ENCODE measurements at regions not wholly inside any gene's neighbourhood (a gene's known extent, or its start where the extent isn't known, plus 50 kb on each side); places are given as distances from the start of the nearest gene placed in this dataset.

DNA sequence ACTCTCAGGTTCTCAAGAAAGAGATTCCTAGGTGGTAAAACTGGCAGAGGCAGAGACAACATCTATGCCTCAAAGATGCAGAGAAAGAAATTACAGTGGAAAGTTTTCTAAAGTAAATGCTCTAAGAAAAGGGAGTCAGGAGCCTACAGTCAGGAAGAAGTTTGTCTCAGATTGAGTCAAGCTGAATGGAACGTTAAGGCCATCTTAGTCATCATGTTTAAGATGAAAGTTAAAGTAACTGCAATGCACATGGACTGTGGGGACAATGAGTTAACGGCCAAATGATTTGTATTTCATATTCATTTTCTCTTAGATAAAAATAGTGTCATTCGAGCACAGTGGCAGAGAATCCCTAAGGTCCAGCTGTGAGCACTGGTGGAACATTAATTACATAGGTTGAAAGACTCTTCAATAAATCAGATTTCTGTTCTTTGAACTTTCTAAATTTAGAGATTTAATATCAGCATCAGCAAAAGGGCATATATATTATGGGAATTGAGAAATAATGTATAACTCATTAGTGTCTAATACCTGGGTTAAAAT is 384.6 kb downstream of the DTHD1 start:
- H3K27ac ChIP-seq, result no peak overlapping the region
- no peak for DNase-seq (ENCODE audit: low spot score)
- TF ChIP-seq, protein P1, sequence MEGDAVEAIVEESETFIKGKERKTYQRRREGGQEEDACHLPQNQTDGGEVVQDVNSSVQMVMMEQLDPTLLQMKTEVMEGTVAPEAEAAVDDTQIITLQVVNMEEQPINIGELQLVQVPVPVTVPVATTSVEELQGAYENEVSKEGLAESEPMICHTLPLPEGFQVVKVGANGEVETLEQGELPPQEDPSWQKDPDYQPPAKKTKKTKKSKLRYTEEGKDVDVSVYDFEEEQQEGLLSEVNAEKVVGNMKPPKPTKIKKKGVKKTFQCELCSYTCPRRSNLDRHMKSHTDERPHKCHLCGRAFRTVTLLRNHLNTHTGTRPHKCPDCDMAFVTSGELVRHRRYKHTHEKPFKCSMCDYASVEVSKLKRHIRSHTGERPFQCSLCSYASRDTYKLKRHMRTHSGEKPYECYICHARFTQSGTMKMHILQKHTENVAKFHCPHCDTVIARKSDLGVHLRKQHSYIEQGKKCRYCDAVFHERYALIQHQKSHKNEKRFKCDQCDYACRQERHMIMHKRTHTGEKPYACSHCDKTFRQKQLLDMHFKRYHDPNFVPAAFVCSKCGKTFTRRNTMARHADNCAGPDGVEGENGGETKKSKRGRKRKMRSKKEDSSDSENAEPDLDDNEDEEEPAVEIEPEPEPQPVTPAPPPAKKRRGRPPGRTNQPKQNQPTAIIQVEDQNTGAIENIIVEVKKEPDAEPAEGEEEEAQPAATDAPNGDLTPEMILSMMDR (conservative IDR thresholded peaks at IDR 0.05; ENCODE audit: low read depth), result no peak
- ChIA-PET POLR2A (ENCODE audit: low non-redundant PET) (no interaction called here), CTCF (no interaction called here)

DNA sequence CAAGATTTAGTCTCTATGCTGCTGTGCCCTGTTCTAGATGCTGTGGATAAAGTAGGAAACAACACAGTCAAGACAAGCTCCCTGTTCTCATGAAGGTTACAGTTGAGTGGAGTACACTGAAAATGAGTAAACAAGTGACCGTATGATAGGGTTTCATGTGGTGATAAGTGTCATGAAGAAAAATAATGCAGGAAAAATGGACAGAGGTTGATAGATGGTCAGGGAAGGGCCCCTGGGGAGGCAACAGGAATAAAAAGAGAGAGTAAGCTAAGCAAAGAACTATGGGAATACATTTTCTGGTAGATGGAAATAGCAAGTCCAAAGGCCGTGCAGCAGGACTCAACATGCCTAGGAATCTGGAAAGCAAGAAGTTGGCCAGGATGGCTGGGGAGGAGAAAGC is 394.0 kb downstream of the DTHD1 start:
- no peak overlapping the region for H3K27ac ChIP-seq
- CTCF ChIA-PET, result no interaction called here
- DNase-seq (ENCODE audit: low spot score), result no peak
- POLR2A ChIA-PET (ENCODE audit: low non-redundant PET), result no interaction called here
- TF ChIP-seq, protein P1 (conservative IDR thresholded peaks at IDR 0.05; ENCODE audit: low read depth), result no peak

DNA sequence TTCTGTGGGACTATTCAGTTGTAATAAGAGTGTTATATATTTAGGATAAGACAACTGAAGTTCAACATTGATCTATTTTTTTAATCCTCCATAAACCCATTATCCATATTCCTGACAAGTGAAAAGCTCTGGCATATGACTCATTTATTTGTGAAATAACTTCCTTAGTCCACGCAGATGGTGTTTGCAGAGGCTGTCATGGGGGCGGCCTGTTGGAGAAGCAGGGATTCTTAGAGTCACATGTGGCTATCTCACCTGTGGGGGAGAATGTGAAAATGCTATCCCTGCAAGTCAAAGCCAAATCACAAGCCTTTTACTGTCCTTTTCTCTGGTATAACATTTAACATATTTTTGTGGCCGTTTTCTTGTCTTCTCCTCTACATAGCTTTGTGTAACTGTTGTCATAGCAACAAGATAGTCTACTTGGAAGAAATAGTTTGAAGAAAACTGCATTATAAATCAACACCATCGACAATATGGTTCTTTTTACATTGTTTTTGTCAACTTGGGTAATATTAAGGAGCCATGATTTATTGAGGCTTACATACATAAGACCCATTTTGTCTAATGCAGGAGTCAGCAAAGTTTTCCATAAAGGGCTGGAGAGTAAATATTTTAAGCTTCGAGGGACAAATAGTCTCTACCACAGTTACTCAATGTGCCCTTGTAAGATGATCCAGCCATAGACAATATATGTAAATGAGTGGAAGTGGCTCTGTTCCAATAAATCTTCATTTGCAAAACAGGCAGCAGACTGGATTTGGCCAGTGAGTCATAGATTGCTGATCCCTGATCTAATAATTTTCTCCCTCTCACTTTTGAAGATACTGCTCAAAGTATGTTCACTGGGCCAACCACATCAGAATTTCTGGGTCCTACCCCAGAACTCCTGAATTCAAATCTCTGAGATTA is 395.0 kb downstream of the DTHD1 start:
- TF ChIP-seq, protein P1 (conservative IDR thresholded peaks at IDR 0.05; ENCODE audit: low read depth), result no peak
- ChIA-PET POLR2A (ENCODE audit: low non-redundant PET) (no interaction called here), CTCF (interaction anchor here (0.5 kb wide), 1 partner anchor 377 kb away, joined by 3 read pairs; no protein-coding TSS in a partner anchor)
- peak; percentile 34 for DNase-seq (ENCODE audit: low spot score)
- no peak overlapping the region for H3K27ac ChIP-seq

DNA sequence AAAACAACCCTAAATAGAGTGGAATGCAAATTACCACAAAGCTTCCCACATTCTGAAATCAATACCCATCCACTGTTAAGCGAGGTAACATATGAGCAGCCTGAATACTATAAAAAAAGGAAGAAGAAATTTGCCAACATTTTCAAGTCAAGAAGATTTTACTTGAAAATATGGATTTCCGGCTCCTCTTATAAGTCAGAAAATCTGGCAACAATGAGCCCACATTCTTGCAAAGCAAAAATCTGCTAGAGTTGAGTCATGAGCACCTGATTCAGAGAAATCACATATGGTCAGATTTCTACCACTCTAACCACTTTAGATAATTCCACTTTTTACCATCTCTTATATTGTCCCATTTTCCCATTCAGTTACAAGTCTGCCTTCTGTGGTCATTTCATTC is 395.7 kb downstream of the DTHD1 start:
- POLR2A ChIA-PET (ENCODE audit: low non-redundant PET), result no interaction called here

DNA sequence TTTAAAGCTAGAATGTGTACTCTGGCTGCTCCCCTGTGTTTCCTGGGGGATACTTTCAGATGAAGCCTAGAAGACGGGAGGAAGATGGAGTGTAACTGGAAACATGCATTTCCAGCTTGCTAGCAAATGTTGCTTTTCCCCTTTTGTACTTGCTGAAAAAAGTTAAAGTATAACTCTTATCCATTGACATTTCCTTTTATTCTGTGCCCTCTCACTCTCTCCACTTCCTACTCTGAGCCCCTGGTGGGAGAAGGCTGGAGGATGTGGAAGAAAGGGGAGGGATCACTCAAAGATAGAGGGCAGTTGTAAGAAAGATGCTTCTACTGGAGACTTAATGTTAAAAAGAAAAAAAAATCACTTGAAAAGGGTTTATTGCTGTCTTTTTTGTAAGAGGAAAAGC is 396.5 kb downstream of the DTHD1 start:
- no peak for DNase-seq (ENCODE audit: low spot score)
- H3K27ac ChIP-seq, result no peak overlapping the region
- ChIA-PET CTCF (no interaction called here), POLR2A (ENCODE audit: low non-redundant PET) (no interaction called here)
- TF ChIP-seq, protein P1 (conservative IDR thresholded peaks at IDR 0.05; ENCODE audit: low read depth), result no peak

More for the DNA sequence above, 395.7 kb downstream of the DTHD1 start:
- CTCF ChIA-PET, result no interaction called here
- no peak for DNase-seq (ENCODE audit: low spot score)
- TF ChIP-seq, protein P1 (conservative IDR thresholded peaks at IDR 0.05; ENCODE audit: low read depth), result no peak
- no peak overlapping the region for H3K27ac ChIP-seq

DNA sequence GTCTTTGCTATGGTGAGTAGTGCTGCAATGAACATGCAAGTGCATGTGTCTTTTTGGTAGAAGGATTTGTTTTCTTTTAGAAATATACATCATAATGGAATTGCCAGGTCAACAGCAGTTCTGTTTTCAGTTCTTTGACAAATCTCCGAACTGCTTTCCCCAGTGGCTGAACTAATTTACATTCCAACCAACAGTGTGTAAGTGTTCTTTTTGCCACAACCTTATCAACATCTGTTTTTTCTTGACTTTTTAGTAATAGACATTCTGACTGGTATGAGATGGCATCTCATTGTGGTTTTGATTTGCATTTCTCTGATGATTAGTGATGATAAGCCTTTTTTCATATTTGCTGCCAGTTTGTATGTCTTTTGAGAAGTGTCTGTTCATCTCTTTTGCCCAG is 406.3 kb downstream of the DTHD1 start:
- ChIA-PET POLR2A (ENCODE audit: low non-redundant PET) (no interaction called here), CTCF (no interaction called here)
- TF ChIP-seq, protein P1 (conservative IDR thresholded peaks at IDR 0.05; ENCODE audit: low read depth), result no peak
- no peak overlapping the region for H3K27ac ChIP-seq
- DNase-seq (ENCODE audit: low spot score), result no peak
